ENCODE measurements at regions not wholly inside any gene's neighbourhood (a gene's known extent, or its start where the extent isn't known, plus 50 kb on each side); places are given as distances from the start of the nearest gene placed in this dataset.

- TF ChIP-seq SIN3A (IDR thresholded peaks at IDR 0.05; ENCODE audit: borderline replicate concordance, low read depth, low read length) (no peak), CTCF (IDR thresholded peaks at IDR 0.05) (no peak), IRF3 (IDR thresholded peaks at IDR 0.05; ENCODE audit: low read depth, low read length) (no peak), ELF1 (IDR thresholded peaks at IDR 0.05) (no peak), CHD2 (IDR thresholded peaks at IDR 0.05; ENCODE audit: low read length, partially characterized antibody) (no peak), PBX3 (IDR thresholded peaks at IDR 0.05) (no peak), MXI1 (IDR thresholded peaks at IDR 0.05; ENCODE audit: low read depth, low read length) (no peak), YY1 (IDR thresholded peaks at IDR 0.05; ENCODE audit: low read depth) (no peak), NRF1 (IDR thresholded peaks at IDR 0.05; ENCODE audit: low read depth, low read length) (no peak), RFX5 (IDR thresholded peaks at IDR 0.05; ENCODE audit: low read length) (no peak), FOXM1 (IDR thresholded peaks at IDR 0.05; ENCODE audit: low read depth) (no peak)
- Histone ChIP-seq H3K27ac (ENCODE audit: low read depth in 2 of 2, low read length in 1 of 2) (no peak overlapping the region), H3K4me1 (ENCODE audit: control insufficient read depth in 1 of 2, insufficient read depth in 2 of 2, low read depth in 1 of 2, low read length in 1 of 2) (no peaks in the 10 kb centered on the region; a peak in 2 of 4 replicates), H3K9me2 (no peaks in the 10 kb centered on the region), H3K9me3 (no peaks in the 10 kb centered on the region), H3F3A (replicated peaks; ENCODE audit: insufficient read depth) (no peaks in the 10 kb centered on the region), H3K79me2 (ENCODE audit: insufficient read depth) (no peaks in the 10 kb centered on the region), H3K4me2 (no peak overlapping the region), H3K36me3 (replicated peaks in 1 of 2; ENCODE audit: control insufficient read depth in 1 of 2, insufficient read depth in 2 of 2, low read length in 1 of 2) (no peaks in the 10 kb centered on the region), H2AFZ (ENCODE audit: low read depth) (no peak overlapping the region), H3K9ac (no peak overlapping the region), H3K27me3 (ENCODE audit: insufficient read depth) (no peaks in the 10 kb centered on the region), H4K20me1 (ENCODE audit: insufficient read depth) (no peaks in the 10 kb centered on the region), H3K4me3 (ENCODE audit: low read depth in 2 of 2, low read length in 1 of 2) (no peak overlapping the region)
- ChIA-PET POLR2A (no interaction called here), CTCF (no interaction called here)
- DNase-seq = no peak
- WGBS (ENCODE audit: low lambda C conversion rate) = 55% methylated on average over 6 of the region's 6 CpGs
Measured at GRCh38 chr12:92544322-92544721, 158.5 kb upstream of the PLEKHG7 start.

GRCh38 chr12:92543840-92544239 is 158.9 kb upstream of the PLEKHG7 start:
- Histone ChIP-seq H2AFZ (ENCODE audit: low read depth) (no peak overlapping the region), H3K4me1 (ENCODE audit: control insufficient read depth in 1 of 2, insufficient read depth in 2 of 2, low read depth in 1 of 2, low read length in 1 of 2) (no peaks in the 10 kb centered on the region; a peak in 2 of 4 replicates), H3K9me2 (no peaks in the 10 kb centered on the region)
- no peak for TF ChIP-seq SMC3 (IDR thresholded peaks at IDR 0.05; ENCODE audit: low read depth, low read length)
- no peak for TF ChIP-seq IRF3 (IDR thresholded peaks at IDR 0.05; ENCODE audit: low read depth, low read length)
- TF ChIP-seq RAD21 (IDR thresholded peaks at IDR 0.05; ENCODE audit: low read length) = no peak
- no peak for TF ChIP-seq GATA2 (CRISPR knock-in tag; IDR thresholded peaks at IDR 0.05)
- TF ChIP-seq RCOR1 (IDR thresholded peaks at IDR 0.05; ENCODE audit: low read length) = no peak
- TF ChIP-seq POLR2AphosphoS5 (IDR thresholded peaks at IDR 0.05; ENCODE audit: low read depth, low read length) = no peak
- TF ChIP-seq NRF1 (IDR thresholded peaks at IDR 0.05; ENCODE audit: low read depth, low read length) = no peak
- no peak for TF ChIP-seq REST (IDR thresholded peaks at IDR 0.05; ENCODE audit: low read depth, low read length)
- TF ChIP-seq ELF1 (IDR thresholded peaks at IDR 0.05) = no peak
- no peak for TF ChIP-seq EZH2phosphoT487 (IDR thresholded peaks at IDR 0.05; ENCODE audit: borderline replicate concordance, low read depth)
- no peak for TF ChIP-seq USF1 (IDR thresholded peaks at IDR 0.05; ENCODE audit: borderline replicate concordance, low read depth)

More at GRCh38 chr12:92543840-92544239, 158.9 kb upstream of the PLEKHG7 start:
- ChIA-PET CTCF (no interaction called here), POLR2A (no interaction called here)
- Histone ChIP-seq H3K9ac (no peak overlapping the region), H3K9me3 (no peaks in the 10 kb centered on the region), H3K4me2 (no peak overlapping the region), H3K27ac (ENCODE audit: low read depth in 2 of 2, low read length in 1 of 2) (no peak overlapping the region), H3K36me3 (replicated peaks in 1 of 2; ENCODE audit: control insufficient read depth in 1 of 2, insufficient read depth in 2 of 2, low read length in 1 of 2) (no peaks in the 10 kb centered on the region), H3K79me2 (ENCODE audit: insufficient read depth) (no peaks in the 10 kb centered on the region), H3K4me3 (ENCODE audit: low read depth in 2 of 2, low read length in 1 of 2) (no peak overlapping the region), H4K20me1 (ENCODE audit: insufficient read depth) (no peaks in the 10 kb centered on the region), H3F3A (replicated peaks; ENCODE audit: insufficient read depth) (no peaks in the 10 kb centered on the region), H3K27me3 (ENCODE audit: insufficient read depth) (no peaks in the 10 kb centered on the region)
- 80% methylated on average over 4 of the region's 4 CpGs for WGBS (ENCODE audit: low lambda C conversion rate)
- no peak for DNase-seq
